Fibroblast of skin of right biceps (primary cell): ENCODE measurements at regions not wholly inside any gene's neighbourhood (a gene's known extent, or its start where the extent isn't known, plus 50 kb on each side); places are given as distances from the start of the nearest gene placed in this dataset.
"Not testable (repeated sequence)": the region's sequence is repeated elsewhere in the genome, so short reads cannot be mapped to it uniquely, and the experiment has no call there.

ENCODE experiments used
- DNase-seq: peaks from one replicate; pipeline ENCODE4 v3.0.0-alpha.2; 2013

DNA sequence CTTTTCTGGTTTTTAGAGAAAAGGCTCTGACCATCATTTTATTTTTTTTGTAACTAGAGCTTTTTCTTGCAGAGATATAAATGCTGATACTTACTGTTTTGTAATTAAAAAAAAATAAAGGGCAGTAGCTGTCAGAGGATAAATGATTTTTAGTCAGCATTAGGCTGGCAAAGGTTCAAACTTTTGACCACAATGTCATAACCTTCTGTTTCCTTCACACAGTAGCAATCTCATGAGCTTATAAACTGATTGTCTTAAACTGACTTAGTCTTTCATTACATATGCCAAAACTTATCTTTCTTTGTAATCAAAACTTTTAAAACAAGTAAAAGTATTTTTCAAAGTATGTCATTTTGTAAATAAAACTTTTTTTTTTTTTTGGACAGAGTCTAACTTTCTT, 841.9 kb downstream of the OTOL1 start:
- DNase-seq: peak; percentile 23

DNA sequence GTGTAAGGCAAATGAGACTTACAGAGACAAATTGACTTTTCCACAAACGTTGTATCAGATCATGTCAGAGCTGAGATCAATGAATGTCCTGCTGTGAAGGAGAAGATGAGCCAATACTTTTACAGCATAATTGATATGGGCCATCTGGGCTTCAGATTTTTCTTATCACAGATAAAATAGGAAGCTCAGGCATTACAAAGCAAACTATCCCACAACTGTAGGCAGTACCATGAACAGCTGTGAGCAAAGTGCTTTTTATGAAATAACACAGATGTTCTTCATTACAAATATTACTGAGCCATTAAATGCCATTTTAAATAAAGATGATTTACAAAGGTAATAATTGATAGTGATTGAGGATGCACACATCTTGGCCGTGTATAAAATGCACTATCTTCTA, 852.3 kb downstream of the OTOL1 start:
- no peak for DNase-seq

DNA sequence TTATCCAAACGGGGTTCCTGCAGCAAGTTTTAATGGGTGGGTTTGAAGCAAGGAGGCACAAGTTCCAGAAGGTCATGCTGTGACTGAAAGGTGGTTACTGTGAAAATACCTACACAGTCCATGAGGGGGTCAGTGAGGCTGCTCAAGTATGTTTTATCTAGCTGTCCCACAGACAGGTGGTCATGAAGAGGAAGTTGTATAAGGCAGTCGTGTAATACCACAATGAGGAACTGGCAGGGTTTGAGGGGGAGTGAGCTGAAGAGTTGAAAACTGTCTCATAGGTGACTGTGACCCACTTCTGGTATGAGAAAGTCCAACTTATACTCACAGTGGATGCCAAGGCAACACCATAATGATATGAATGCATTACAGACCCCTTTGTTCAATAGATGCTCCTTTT, 856.8 kb downstream of the OTOL1 start:
- DNase-seq: no peak

DNA sequence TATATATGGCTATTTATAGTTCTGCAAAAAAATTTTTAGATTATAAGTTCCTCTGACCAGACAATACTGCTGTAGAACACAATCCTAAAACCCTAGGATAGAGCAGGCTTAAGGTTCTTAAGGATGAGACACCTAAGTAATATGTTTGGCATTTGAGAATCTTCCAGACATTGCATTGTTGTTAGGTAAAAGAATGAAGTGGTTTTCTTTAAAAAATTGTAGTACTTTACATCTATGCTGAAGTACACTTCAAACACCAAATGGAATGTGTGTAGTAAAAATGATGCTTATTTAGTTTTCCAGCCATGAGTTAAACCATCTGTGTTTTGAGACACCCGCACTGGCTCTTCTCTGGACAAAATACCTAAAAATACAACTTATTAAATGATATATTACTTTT, 857.7 kb downstream of the OTOL1 start:
- peak; percentile 69 for DNase-seq

DNA sequence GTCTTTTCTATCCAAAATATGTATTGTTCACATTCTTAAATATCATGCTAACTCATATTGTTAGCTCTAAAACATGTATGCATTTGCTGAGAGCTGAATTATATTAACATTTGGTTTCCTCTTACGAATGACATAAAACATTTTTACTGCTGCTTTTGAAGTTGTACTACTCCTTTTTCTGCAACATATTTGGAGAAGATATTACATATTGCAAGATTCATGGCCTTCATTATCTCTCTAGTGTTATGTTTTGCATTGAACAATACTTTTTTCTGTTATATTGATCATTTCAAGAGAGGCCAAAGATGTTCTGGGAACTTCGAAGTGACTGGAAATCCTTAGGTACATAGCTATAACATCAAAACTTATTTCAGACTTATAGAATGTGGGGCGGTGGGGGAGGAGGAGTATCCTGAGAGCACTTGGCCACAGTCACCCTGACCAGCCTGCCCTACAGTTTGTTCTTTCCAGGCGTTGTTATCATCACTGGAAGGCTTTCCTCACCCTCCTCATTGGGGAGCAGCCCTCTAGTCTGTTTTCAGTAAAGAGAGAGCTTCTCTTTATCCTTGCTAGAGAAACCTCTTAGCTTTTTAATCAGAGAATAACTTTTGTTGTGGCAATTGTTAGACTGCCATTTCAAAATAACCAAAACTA, 868.6 kb downstream of the OTOL1 start:
- no peak for DNase-seq

DNA sequence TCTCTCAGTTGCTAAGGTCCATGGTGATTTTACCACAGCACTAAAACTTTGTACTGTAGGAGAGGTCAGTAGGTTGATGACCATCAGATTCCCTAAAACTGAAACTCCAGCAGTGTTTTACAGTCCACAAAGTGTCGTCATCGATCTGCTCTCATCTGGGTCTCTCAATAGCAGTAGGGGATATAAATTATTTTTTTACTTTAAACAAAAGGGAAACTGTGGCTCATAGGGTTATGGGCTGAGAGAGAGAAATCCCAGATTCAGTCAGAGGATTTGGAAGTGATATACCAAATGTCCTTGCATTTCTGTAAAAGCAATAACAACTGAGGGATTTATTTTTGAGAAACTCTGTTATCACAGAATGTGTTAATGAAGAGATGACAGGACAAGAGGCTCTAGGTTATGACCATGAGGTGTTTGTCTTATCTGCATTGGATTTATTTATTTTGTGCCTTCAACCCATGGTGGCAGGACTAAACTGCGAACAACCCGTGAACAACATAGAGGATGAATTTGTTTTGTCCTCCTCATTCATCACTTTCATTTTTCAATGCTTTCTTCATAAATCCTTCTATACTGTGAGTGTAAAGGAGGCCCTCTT, 869.7 kb downstream of the OTOL1 start:
- no peak for DNase-seq

DNA sequence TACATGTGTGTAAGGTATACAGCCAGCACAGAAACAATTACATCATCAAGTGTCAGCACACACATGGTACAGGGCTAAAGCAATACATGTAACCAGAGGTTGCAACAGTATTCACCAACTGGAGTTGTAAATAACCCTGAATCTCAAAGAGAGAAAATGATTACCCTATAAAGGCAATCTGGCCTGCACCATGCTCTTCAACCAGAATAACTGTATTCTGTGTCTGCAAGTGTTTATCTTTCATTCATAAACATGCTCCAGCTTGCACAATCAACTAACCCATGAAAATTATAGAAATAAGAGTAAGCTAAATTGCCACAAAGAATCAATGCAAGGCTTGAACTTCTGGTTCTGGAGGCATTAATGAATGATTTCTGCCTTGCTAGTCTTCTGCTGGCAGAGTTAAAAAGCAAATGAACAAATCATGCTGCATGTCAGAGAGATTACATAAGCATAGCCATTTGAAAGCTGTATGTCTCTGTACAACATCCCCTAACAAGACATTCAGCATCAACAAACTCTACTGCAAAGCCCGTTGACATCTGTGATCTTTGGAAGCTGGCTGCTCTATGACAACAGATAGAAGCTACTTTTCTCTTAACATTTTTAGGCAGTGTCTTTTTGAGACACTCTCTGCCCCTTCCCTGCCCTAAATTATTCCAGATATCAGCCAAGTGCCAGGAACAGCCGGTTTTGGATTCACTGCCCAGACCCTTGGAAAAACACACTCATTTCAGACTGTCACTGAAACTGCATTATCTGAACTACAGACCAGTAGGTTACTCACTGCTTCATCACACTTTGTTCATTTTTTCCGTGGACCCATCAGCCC, 871.0 kb downstream of the OTOL1 start:
- no peak for DNase-seq

DNA sequence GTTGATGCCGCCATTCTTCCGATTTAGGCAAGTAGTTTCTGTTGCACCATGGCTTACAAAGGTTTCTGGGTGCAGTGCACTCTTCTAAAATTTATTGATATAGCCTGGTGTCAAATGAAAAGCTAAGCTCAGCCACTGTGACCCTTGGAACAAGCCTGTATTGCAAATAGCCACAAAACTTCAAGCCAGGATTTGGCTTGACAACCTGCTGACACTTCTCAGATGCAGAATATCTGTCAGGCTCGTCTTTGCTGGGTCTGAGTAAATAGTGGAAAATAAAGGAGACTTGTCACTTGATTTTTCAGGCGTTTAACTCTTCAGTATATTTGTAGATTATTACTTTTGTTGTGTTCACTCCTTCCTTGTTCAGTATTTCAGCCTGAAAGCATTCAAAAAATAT, 871.8 kb downstream of the OTOL1 start:
- DNase-seq: no peak

DNA sequence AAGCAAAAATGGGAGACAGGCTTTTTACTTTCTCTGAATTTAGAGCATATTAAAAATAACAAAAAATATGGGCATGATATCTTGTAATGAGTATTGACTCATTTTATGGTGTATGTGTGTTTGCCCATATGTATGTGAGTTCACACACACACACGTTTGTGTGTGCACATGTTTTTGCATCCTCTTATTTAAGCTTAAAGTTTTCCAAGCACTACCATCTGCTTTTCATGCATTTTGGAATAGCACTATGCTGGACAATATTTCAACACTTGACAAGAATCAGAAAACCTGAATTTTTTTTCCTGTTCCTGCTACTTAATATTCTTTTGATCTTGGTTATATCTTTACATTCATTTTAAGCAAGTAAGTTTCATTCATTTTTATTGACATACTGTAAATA, 872.7 kb downstream of the OTOL1 start:
- no peak for DNase-seq

DNA sequence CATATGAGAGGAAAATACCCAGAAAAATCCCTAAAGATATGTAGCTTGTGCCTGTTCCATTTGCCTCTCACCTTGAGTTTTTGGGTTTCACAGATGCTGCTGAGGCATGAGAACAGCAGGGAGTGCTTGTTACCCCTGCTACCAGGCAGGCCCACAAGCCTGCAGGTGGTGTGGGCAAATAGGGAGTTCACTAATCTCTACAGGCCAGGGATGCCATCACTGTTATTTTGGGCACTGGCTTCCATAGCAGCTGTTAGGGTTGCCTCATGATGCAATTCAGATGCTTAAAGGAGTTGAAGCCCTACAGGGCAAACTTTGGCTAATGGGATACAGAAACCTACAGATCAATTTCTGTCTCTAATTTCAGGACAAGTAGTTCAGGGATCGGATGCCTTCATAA, 873.5 kb downstream of the OTOL1 start:
- no peak for DNase-seq

DNA sequence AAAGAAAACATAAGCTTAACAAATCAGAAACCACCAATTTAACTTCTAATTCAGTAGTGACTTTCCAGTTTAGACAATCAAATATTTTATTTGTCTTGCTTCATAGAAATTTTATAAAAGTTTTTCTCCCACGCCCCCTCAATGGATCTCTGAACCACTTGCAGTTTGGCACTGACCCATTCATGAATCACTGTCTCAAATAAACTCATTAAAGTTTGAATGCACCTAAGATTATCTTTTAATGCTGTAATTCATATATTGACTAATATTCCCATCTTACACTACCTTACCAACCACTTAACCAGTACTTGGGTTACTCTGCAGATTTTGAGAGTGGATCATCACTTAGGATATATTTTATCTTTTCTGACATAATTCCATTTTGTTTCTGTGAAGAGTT, 880.2 kb downstream of the OTOL1 start:
- DNase-seq: no peak

DNA sequence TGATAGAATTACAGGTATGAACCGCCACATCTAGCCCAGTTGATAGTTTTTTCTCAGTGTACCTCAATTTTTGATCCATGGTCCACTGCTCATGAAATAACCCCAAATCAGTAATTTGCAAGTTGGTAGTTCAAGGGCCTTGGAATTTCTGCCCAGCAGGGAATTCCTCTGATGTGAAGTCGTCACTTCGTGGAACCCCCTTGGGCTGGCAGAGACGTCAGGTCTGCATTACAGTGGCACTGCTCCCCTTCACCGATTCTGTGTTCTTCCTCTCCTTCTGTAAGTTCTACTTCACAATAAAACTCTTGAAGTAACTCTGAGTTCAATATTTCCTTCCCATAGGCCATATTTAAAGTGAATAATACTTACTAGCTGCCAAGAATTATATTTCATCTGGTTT, 881.0 kb downstream of the OTOL1 start:
- no peak for DNase-seq

DNA sequence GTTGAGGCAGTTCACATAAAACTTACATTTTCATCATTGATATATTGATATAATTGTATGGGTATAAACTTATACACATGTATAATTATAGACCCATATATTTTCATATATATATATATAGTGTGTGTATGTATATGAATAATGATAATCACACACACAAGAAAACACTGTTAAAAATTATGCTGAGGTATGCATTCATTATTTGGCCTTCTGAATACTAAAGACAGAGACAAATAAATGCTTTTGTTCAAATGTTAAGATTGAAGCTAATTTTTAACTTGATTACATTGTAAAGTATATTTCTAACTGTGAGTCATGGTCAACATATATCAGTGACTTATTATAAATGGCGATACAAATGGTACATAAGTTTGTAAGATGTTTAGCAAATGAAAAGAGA, 888.8 kb downstream of the OTOL1 start:
- no peak for DNase-seq

DNA sequence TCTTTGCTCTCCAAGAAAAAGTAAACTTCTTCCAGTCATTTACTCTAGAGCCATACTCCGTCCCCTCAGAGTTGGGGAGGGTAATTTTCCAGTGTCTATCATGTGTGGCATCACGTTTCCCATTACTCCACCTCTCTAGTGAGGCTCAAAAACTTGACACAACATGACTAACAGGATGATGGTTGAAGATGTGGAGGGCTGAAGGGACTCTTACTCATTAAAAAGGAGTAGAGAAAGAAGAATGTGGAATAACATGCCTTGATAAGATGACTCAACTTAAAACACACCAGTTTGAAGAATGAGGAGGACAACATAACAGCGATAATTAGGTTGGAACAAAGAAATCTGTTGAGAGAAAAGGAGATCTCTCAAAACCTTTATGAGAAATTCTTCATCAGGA, 894.3 kb downstream of the OTOL1 start:
- peak; percentile 88 for DNase-seq

DNA sequence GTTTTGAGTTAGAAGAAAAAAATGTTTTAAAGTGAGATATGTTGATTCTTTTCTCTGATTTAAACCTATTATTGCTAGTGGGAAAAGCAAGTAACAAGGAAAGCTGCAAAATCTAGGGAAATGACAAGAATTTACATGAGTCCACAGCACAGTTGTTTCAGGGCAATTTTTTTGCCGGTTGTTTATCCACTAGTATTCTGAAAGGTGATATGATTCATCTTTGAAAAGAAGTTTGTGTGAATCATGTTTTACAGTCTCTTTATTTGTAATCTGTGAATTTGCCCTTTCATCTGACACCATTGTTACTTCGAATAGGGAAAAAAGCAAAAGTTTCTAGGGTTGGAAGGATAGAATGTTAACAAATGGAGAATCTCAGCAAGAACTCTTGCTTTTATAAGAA, 894.7 kb downstream of the OTOL1 start:
- peak; percentile 61 for DNase-seq

DNA sequence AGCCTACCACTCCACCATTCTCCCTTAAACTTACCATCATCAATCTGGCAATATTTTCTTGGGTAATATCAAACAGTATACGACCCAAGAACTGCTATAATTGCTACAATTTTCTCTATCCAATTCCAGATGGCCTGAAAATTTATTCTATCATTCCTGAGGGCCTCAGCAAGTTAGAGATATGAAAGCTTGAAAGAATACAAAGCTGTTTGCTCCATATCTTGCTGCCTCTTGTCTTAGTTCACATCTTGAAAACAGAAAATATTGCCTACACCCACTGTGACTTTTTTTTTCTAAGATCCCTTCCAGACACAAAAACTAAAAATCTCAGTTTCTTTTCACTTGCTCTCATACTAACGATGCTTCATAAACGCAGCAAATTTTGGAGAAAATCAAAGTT, 898.9 kb downstream of the OTOL1 start:
- DNase-seq: no peak

DNA sequence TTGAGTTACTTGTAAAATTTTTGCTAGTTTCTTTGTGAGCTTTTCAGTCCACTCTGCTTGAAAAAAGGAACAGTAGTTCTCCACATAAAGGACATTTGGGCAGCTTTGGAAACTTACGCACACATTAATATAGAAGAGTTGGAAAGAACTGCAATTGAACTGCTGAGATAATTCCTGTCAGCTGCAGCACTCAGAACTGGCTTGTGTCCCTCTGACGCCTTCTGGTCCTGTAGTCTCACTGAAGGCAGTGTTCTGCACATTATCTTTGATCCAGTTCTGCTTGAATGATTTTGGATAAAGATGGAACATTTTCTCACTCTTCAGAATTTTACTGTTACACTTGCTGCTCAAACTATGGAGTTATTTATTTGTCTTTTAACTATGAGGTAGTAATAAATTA, 901.9 kb downstream of the OTOL1 start:
- DNase-seq: no peak

DNA sequence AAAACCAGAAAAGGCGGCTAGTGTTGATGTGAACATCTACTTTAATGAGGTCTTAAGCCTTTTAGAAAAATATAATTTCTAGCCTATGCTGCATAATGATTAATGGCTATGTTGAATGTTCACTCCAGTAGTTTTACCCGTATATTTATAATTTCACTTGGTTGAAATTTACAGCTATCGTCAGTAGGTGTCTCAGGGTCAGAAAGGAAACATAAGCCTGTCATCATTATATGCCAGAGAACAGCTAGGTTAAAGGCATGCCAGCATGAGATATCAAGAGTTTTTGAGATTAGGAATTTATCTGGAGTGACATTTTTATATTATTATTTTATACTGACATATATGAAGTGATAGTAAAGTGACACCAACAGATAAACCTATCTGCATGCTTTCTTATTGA, 904.1 kb downstream of the OTOL1 start:
- no peak for DNase-seq

DNA sequence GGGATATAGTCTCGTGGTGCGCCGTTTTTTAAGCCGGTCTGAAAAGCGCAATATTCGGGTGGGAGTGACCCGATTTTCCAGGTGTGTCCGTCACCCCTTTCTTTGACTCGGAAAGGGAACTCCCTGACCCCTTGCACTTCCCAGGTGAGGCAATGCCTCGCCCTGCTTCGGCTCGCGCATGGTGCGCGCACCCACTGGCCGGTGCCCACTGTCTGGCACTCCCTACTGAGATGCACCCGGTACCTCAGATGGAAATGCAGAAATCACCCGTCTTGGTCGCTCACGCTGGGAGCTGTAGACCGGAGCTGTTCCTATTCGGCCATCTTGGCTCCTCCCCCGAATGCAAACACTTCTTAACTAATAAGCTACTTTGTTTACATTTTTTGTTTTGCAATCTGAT, 914.9 kb downstream of the OTOL1 start:
- not testable (repeated sequence) for DNase-seq

DNA sequence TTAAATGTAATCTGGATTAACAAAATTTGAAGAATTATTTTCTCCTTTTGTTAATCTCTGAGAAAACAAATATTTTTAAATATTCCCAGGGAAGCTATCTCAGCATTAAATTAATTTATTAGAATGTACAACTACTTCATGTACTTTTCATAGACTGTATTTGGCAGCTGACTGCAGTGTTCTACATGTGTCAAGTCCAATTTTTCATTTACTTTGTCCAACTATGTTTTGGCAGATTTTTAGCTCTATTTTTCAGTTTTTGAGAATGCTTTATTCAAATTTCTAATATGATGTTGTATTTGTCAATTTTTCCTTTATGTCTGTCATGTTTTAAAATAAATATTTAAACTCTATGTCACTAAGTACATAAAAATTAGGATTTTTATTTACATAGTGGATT, 925.1 kb downstream of the OTOL1 start:
- DNase-seq: no peak

DNA sequence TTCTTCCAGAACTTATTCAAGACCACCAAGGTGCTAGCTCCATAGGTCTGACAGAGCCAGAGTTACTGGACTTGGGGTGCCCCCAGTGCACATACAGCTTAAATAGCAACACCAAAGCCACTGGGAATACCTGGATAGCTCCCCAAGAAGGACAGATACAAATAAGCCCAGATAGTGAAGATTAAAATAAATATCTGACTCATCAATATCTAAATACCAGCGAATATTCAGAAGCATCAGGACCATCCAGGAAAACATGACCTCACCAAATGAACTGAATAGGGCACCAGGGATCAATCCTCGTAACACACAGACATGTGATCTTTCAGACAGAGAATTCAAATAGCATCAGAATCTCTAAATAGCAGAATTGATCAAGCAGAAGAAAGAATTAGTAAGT, 931.6 kb downstream of the OTOL1 start:
- DNase-seq: no peak

DNA sequence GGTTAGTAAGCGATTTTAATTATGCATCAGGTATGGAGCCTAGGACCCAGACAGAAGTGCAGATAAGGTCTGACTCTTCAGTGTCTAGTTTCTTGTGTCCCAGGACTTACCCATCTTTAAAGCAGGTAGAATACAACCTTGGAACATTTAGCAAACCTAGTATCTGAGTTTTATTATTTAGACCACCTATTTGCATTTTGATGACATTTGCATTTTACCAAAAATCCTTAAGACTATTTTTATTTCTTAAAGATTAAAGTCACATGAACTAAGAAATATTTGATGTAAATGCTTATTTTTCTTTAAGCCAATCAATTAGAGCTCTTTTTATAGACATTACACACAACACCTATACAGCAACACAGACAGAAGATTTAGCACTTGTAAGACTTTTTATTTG, 939.1 kb downstream of the OTOL1 start:
- DNase-seq: no peak

DNA sequence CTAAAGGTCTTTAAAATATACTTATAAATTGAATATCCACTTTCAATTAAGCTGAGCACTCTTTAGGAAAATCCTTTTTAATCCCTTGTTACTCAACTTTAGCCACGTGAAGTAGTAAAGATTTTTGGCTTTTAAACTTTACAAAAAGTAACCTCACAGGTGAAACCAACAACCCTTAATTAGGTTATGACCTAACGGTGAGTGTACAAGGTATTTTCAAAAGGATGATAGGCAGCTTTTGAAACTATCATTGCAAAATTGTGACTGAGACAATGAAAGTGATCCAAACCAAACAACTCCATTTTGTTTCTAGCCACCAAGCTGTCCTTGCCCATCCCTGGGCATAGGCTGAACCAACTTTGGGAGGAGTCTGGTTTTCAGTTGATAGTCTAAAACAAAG, 940.2 kb downstream of the OTOL1 start:
- no peak for DNase-seq

DNA sequence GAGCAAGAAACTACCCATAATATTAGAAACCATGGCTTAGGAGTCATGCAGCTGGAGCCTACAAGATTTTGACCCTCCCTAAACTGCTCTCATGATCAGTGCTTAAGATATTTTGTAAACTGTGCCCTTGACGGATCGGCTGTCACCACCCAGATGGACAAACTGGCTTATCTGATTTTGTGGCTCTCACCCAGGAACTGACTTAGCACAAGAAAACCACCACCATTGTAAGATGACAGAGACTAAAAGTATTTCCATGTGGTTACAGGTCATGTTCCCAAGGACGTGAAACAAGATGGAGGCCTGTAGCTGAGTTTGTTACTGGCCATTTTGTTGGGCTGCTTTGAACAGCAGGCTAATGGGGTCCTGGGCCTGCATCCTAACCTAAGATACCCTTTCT, 940.9 kb downstream of the OTOL1 start:
- DNase-seq: peak; percentile 59
